Left colon (tissue), 2 donors: ENCODE measurements at regions not wholly inside any gene's neighbourhood (a gene's known extent, or its start where the extent isn't known, plus 50 kb on each side); places are given as distances from the start of the nearest gene placed in this dataset.

ENCODE experiments used
- ATAC-seq: fragments of 200-7000 bp; cut with Tn5 transposase; one replicate; pipeline ENCODE4 v1.9.1; 2020; ENCODE audit warnings: mild to moderate bottlenecking, moderate library complexity
- DNase-seq, 2 donors: peaks; one replicate each; pipeline ENCODE4 v3.0.0-alpha.2; 2020
- intact Hi-C, 2 donors: fragments of 100-400 bp; cut with DNase I in 1 of 2; cut with micrococcal nuclease in 1 of 2; formaldehyde crosslinking; loops; one replicate each; pipeline versions ENCODE4 v1.11.2 to v1.14.0; 2022; cut with DNase I, micrococcal nuclease
- donor health status: DM: no; HTN: no; CAD: no.
- donor health status: DM: yes; HTN: yes; CAD: no.

GRCh38 chr9:107760469-107761242, 271.1 kb upstream of the KLF4 start:
- intact Hi-C loops = no loop called here
- ATAC-seq = peak; percentile 37
- DNase-seq = peak in 1 of 2 donors; percentile 53

GRCh38 chr9:107759823-107760166, 270.2 kb upstream of the KLF4 start:
- intact Hi-C loops = no loop called here
- ATAC-seq (no peak), DNase-seq (no peak)

- ATAC-seq = no peak
- DNase-seq = no peak
- intact Hi-C loops = no loop called here
These were observed 269.6 kb upstream of the KLF4 start for GRCh38 chr9:107759009-107759822.

GRCh38 chr9:107756091-107756490, 266.5 kb upstream of the KLF4 start:
- no peak for DNase-seq
- ATAC-seq = no peak
- intact Hi-C loops = no loop called here

GRCh38 chr9:107755246-107755645, 265.7 kb upstream of the KLF4 start:
- ATAC-seq = peak; percentile 85
- intact Hi-C loops = no loop called here
- DNase-seq = peak; percentile 44 to 77

GRCh38 chr9:107751567-107752210, 262.1 kb upstream of the KLF4 start:
- intact Hi-C loops = no loop called here
- ATAC-seq = peak; percentile 84

GRCh38 chr9:107750741-107751566, 261.4 kb upstream of the KLF4 start:
- DNase-seq = peak; percentile 56 to 73
- intact Hi-C loops = no loop called here

More at GRCh38 chr9:107751567-107752210, 262.1 kb upstream of the KLF4 start:
- peak; percentile 57 to 80 for DNase-seq

GRCh38 chr9:107749787-107750444, 260.3 kb upstream of the KLF4 start:
- intact Hi-C loops = no loop called here
- DNase-seq (peak; percentile 66 to 83), ATAC-seq (peak; percentile 27)

More at GRCh38 chr9:107750741-107751566, 261.4 kb upstream of the KLF4 start:
- no peak for ATAC-seq

- DNase-seq (no peak), ATAC-seq (no peak)
- intact Hi-C loops = no loop called here
These were observed 255.3 kb upstream of the KLF4 start for GRCh38 chr9:107744873-107745272.

- no peak for ATAC-seq
- intact Hi-C loops = no loop called here
- DNase-seq = no peak
These were observed 253.2 kb upstream of the KLF4 start for GRCh38 chr9:107742531-107743309.

- intact Hi-C loops = no loop called here
- ATAC-seq = peak; percentile 60
- DNase-seq = peak; percentile 54 to 60
These were observed 250.8 kb upstream of the KLF4 start for GRCh38 chr9:107740088-107740980.

GRCh38 chr9:107739601-107740082, 250.1 kb upstream of the KLF4 start:
- DNase-seq (peak; percentile 34 to 38), ATAC-seq (no peak)
- intact Hi-C loops = no loop called here

GRCh38 chr9:107738789-107739188, 249.2 kb upstream of the KLF4 start:
- ATAC-seq (no peak), DNase-seq (no peak)
- intact Hi-C loops = no loop called here

- intact Hi-C loops = no loop called here
- DNase-seq = peak; percentile 38
- ATAC-seq = peak; percentile 75
These were observed 248.6 kb upstream of the KLF4 start for GRCh38 chr9:107737987-107738743.

GRCh38 chr9:107737610-107737986, 248.0 kb upstream of the KLF4 start:
- DNase-seq (no peak), ATAC-seq (no peak)
- intact Hi-C loops = no loop called here

GRCh38 chr9:107735821-107736220, 246.3 kb upstream of the KLF4 start:
- DNase-seq (no peak), ATAC-seq (no peak)
- intact Hi-C loops = no loop called here
